Gastroesophageal sphincter (tissue), 3 donors: ENCODE measurements at regions not wholly inside any gene's neighbourhood (a gene's known extent, or its start where the extent isn't known, plus 50 kb on each side); places are given as distances from the start of the nearest gene placed in this dataset.

Source experiments
- CTCF ChIP-seq, 4 experiments: fragments of 200-600 bp in 2 of 4; fragments of 450-650 bp in 2 of 4; sonication (generic) in 1 of 4; IDR thresholded peaks; one replicate each; pipeline ENCODE4 v1.5.1; 2017 to 2019; ENCODE audit warnings: antibody characterized with exemption in 4 of 4, mild to moderate bottlenecking in 2 of 4, moderate library complexity in 2 of 4
- EP300 ChIP-seq: sonication (generic); formaldehyde crosslinking; IDR thresholded peaks from one replicate; pipeline ENCODE4 v1.6.1; 2017; ENCODE audit warnings: antibody characterized with exemption, mild to moderate bottlenecking
- POLR2A ChIP-seq, 2 donors: fragments of 450-650 bp; IDR thresholded peaks; one replicate each; pipeline ENCODE4 v1.6.1; 2017; ENCODE audit warnings: antibody characterized with exemption in 2 of 2, mild to moderate bottlenecking in 2 of 2, moderate library complexity in 1 of 2
- POLR2AphosphoS5 ChIP-seq: sonication (generic); formaldehyde crosslinking; IDR thresholded peaks from one replicate; pipeline ENCODE4 v1.6.1; 2017; ENCODE audit warnings: antibody characterized with exemption

GRCh38 chr4:64784125-64784524 is 374.9 kb upstream of the TECRL start:
- TF ChIP-seq POLR2A (IDR thresholded peaks at IDR 0.05) (no peak), CTCF (IDR thresholded peaks at IDR 0.05) (no peak), POLR2AphosphoS5 (no peak), EP300 (no peak)
